ENCODE measurements at regions not wholly inside any gene's neighbourhood (a gene's known extent, or its start where the extent isn't known, plus 50 kb on each side); places are given as distances from the start of the nearest gene placed in this dataset.
"Not testable (repeated sequence)": the region's sequence is repeated elsewhere in the genome, so short reads cannot be mapped to it uniquely, and the experiment has no call there.

DNA sequence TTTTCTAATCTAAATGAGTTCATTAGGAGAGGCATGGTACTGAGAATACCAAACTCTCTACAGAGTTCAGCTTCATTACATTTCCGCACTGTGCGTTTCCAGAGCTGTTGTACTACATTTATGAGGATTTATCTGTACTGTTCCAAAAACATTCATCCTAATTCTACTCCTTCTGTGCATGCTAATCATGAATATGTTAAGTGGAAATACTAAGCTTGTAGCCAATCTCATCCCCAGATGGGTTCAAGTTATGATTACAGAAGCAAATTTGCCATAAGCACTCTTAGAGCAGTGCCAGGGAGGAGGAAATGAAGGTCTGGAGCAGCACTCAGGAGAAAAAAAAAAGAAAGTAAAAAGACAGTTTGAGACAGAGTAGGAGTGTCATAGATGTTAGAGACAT is 544.3 kb downstream of the GBE1 start:
- DNase-seq (no peak), ATAC-seq (no peak)
- intact Hi-C loops (cut with DNase I) = no loop called here

- no peak for DNase-seq
- no peak for ATAC-seq
- intact Hi-C loops (cut with DNase I) = no loop called here
Measured at GRCh38 chr3:81216192-81216591, 545.3 kb downstream of the GBE1 start.

DNA sequence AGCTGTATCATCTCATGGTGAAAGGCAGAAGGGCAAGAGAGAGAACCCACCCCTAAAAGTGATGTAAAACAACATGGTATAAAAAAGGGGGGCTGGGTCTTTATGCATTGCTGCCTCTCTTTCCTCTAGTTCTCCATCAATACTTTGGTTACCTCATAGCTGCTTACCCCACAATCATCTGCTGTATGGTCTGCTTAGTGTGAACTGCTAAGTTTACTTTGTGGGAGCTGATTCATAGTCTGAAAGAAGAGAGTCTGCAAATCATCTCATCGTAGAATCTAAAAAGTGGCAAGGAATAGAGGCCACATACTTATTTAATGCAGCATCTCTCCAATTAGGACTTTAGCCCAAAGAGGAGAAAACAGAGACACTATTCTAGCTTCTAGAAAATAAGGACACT is 546.8 kb downstream of the GBE1 start:
- DNase-seq (no peak), ATAC-seq (no peak)
- intact Hi-C loops (cut with DNase I) = no loop called here

- DNase-seq = no peak
- no peak for ATAC-seq
- intact Hi-C loops (cut with DNase I) = no loop called here
Measured at GRCh38 chr3:81199587-81199986, 561.9 kb downstream of the GBE1 start.

DNA sequence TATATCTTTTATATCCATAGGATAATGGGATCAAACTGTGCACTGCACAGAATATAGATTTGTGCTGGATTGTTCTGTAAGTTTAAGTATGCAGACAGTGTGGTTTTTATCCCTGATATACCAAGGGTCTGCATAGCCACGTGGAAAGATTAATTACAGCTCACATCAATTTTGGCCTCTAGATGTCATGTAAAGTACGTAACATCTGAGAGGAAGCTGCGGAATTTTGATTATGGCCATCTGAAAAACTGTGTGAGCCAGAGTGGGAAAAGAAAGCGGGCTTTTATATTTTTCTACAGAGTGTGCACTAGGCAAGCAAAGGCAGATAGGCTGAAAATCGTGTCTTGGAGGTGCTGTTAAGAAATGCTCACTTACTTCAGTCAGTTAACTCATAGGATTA is 562.7 kb downstream of the GBE1 start:
- intact Hi-C loops (cut with DNase I) = no loop called here

GRCh38 chr3:81198216-81198615 is 563.2 kb downstream of the GBE1 start:
- DNase-seq = no peak

More for the DNA sequence above, 562.7 kb downstream of the GBE1 start:
- ATAC-seq (no peak), DNase-seq (no peak)

DNA sequence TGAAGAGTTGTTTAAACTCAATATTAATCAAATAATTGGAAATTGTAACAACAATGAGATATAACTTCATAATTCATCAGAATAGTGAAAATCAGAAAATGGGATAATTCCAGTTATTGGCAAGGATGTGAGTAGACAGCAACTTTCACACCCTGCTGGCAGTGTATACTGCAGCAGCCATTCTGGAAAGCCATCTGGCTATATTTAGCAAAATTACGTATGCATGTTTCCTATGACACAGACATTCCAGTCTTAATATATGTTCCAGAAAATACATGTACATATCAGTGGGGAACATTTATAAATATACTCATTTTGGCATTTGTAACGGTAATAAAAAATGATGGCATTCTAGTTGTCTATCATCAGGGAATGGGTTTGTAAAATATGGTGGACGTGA is 564.1 kb downstream of the GBE1 start:
- DNase-seq (no peak), ATAC-seq (no peak)
- intact Hi-C loops (cut with DNase I) = no loop called here

More at GRCh38 chr3:81198216-81198615, 563.2 kb downstream of the GBE1 start:
- ATAC-seq = no peak
- intact Hi-C loops (cut with DNase I) = no loop called here

DNA sequence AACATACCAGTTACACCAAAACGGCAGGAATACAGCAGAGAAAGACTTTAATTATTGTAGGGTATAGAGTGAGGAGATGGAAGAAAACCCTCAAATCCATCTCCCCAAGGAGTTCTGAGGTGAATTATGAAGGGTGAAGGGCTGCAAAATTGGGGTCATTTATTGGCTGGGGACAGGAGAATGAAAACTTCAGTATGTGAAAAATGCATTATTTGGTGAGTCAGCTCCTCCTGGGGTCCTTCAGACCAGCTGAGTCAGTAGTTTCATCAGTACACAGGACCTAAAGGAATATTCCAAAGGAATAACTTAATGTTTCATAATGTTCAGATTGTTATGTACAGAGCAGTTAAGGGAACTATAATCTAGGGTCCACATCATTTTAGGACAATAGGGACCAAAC is 566.0 kb downstream of the GBE1 start:
- DNase-seq (no peak), ATAC-seq (no peak)
- intact Hi-C loops (cut with DNase I) = no loop called here

GRCh38 chr3:81186412-81186811 is 575.0 kb downstream of the GBE1 start:
- ATAC-seq = no peak
- no peak for DNase-seq
- intact Hi-C loops (cut with DNase I) = no loop called here

DNA sequence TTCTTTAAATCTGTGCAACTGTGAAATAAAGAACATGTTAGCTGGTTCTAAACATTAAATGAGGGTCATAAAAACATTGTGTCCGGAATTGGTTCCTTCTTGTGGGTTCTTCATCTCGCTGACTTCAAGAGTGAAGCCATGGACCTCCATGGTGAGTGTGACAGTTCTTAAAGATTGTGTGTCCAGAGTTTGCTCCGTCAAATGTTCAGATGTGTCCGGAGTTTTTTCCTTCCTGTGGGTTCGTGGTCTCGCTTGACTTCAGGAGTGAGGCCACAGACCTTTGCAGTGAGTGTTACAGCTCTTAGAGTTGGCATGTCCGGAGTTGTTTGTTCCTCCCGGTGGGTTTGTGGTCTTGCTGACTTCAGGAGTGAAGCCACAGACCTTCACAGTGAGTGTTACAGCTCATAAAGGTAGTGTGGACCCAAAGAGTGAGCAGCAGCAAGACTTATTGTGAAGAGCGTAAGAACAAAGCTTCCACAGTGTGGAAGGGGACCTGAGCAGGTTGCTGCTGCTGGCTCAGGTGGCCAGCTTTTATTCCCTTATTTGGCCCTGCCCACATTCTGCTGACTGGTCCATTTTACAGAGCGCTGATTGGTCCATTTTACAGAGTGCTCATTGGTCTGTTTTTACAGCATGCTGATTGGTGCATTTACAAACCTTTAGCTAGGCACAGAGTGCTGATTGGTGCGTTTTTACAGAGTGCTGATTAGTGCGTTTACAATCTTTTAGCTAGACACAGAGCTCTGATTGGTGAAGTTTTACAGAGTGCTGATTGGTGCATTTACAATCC is 579.2 kb downstream of the GBE1 start:
- ATAC-seq; intact Hi-C loops (cut with DNase I); DNase-seq: not testable (repeated sequence)

DNA sequence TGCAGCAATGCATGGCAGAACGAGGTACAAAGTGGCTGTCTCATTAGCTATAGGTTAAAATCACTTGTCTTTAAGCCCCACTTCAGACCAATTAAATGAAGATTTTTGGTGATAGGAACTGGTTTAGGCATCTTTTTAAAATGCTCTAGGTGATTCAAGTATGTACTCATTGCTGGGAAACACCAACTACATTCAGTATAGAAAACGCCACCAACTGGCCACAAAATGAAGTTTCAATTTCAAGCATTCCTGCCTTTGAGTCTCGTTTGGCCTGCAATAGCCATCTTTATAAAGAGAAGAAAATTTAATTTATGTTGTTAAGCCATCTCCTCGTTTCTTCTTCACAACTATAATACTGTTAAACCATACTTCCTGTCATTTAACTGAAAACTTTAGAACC is 587.9 kb downstream of the GBE1 start:
- DNase-seq (no peak), ATAC-seq (no peak)

GRCh38 chr3:81170298-81170697 is 591.1 kb downstream of the GBE1 start:
- intact Hi-C loops (cut with DNase I) = no loop called here
- no peak for DNase-seq

More for the DNA sequence above, 587.9 kb downstream of the GBE1 start:
- intact Hi-C loops (cut with DNase I) = no loop called here

DNA sequence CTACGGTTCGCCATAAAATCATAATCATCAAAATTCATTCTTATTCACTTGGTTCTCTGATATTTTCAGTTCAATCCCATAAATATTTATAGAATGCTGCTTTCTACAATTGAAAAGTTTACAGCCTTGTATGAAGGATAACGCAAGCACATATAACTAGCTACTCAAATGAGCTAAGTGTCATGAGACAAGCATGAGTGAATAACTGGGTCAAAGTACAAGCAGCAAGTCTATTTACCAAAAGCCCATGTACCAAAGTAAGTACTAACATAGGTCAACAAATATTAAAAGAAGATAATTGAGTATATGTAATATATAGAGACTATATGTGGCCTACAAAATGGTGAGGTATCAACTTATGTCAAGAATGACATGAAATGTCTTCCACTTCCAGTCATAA is 596.6 kb downstream of the GBE1 start:
- no peak for ATAC-seq
- intact Hi-C loops (cut with DNase I) = no loop called here
- no peak for DNase-seq

More at GRCh38 chr3:81170298-81170697, 591.1 kb downstream of the GBE1 start:
- no peak for ATAC-seq

DNA sequence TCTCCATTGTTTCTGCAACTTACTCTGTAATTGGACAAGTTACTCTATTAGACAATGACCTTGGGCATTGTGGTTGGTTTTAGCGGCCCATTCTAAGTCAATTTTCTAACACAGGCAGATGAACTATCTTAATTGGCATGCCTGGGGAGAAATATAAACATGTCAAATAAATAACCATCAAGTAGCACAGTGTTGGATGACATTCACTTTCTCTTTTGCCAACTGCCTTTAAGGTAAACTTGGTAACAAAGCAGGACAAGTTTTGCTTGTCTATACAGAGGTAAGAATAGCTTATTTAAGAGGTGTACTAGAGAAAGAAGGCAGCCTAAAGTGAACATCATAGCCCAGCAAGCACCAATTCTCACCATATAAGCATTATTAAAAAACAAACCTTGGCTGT is 599.6 kb downstream of the GBE1 start:
- intact Hi-C loops (cut with DNase I) = no loop called here

GRCh38 chr3:81161100-81161499 is 600.3 kb downstream of the GBE1 start:
- ATAC-seq (no peak), DNase-seq (no peak)
- intact Hi-C loops (cut with DNase I) = no loop called here

More for the DNA sequence above, 599.6 kb downstream of the GBE1 start:
- no peak for ATAC-seq
- no peak for DNase-seq

GRCh38 chr3:81154611-81155143 is 606.8 kb downstream of the GBE1 start:
- intact Hi-C loops (cut with DNase I) = no loop called here
- ATAC-seq = no peak
- DNase-seq = no peak

GRCh38 chr3:81152156-81152555 is 609.3 kb downstream of the GBE1 start:
- ATAC-seq (no peak), DNase-seq (no peak)
- intact Hi-C loops (cut with DNase I) = no loop called here

GRCh38 chr3:81132995-81133394 is 628.5 kb downstream of the GBE1 start:
- DNase-seq (no peak), ATAC-seq (no peak)
- intact Hi-C loops (cut with DNase I) = no loop called here

DNA sequence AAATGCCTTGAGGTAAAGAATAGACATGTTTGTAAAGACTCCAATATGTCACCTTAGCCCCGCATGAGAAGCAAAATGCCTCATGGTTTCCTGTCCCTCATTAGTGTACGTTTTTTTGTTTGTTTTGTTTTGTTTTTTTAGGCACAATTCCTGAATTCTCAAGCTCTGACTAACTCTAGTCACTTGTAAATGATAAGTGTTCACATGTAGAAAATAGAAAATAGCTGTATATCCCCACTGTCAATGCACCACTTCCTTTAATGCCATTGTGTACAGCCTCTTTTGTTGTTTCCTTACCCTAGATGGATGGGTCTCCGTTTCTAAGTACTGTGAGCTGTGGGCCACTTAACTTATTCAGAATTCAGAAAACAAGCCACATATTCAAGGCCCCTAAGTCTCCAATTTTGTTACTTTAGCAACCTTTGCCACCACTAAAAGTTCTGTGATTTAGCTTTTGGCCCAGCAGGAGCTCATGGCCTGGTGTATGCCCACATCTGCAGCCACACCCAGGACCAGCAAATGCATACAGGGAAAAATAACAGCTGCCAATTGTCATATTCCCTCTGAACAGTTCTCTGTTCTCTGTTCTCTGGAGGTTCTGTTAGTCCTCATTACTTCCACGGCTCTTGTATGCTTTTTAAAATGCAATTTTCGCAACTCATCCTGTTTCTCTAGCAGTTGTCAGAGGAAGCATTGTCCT is 655.5 kb downstream of the GBE1 start:
- intact Hi-C loops (cut with DNase I) = no loop called here
- DNase-seq = no peak
- no peak for ATAC-seq

DNA sequence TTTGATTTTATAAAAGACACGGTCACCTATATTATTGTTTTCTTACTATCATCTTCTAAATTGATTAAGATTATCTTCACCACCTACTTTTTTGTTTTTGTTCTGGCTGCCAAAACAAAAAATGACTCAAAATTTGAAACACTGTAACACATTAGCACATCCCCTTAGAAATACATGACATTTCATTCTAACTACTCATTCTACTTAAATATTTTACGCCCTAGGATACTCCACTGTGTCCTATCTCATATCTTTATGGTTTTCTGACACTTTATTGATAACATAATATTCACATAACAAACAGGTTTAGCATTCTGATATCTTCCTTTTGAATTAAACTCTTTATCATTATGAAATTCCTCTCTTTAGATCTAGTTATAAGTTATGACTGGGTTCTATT is 656.2 kb downstream of the GBE1 start:
- ATAC-seq (no peak), DNase-seq (no peak)
- intact Hi-C loops (cut with DNase I) = no loop called here

GRCh38 chr3:81097889-81098288 is 663.6 kb downstream of the GBE1 start:
- ATAC-seq (no peak), DNase-seq (no peak)
- intact Hi-C loops (cut with DNase I) = no loop called here
